ENCODE measurements at regions not wholly inside any gene's neighbourhood (a gene's known extent, or its start where the extent isn't known, plus 50 kb on each side); places are given as distances from the start of the nearest gene placed in this dataset.

- Histone ChIP-seq H3K9me3 (ENCODE audit: control insufficient read depth, low read depth, low read length) (no peaks in the 10 kb centered on the region), H3K9ac (ENCODE audit: extremely low read depth, insufficient read length, low read length) (no peak overlapping the region), H3K23ac (ENCODE audit: insufficient read length, low read depth, low read length) (no peak overlapping the region), H2AFZ (ENCODE audit: low read length) (no peak overlapping the region), H3K4ac (ENCODE audit: low read depth, low read length) (no peak overlapping the region), H3K4me2 (ENCODE audit: insufficient read depth, insufficient read length, low read length) (no peak overlapping the region), H2BK12ac (ENCODE audit: insufficient read length, low read depth, low read length) (no peak overlapping the region), H2AK5ac (ENCODE audit: insufficient read length, low read length) (no peak overlapping the region), H2BK20ac (ENCODE audit: low read depth, low read length, poor library complexity, severe bottlenecking) (no peak overlapping the region), H3K79me1 (ENCODE audit: insufficient read depth, low read depth, low read length, poor library complexity, severe bottlenecking) (no peaks in the 10 kb centered on the region), H3T11ph (ENCODE audit: low read length) (no peak overlapping the region), H3K4me1 (ENCODE audit: insufficient read depth, low read length) (peaks cover 4% of the 10 kb centered on the region), H4K91ac (ENCODE audit: insufficient read length, low read depth, low read length) (no peak overlapping the region), H4K5ac (ENCODE audit: insufficient read length, low read depth, low read length) (no peak overlapping the region), H2BK120ac (ENCODE audit: low read depth, low read length, poor library complexity, severe bottlenecking) (no peak overlapping the region), H2BK15ac (ENCODE audit: low read depth, low read length) (no peak overlapping the region), H3K18ac (ENCODE audit: insufficient read length, low read depth, low read length) (no peak overlapping the region), H3K27ac (ENCODE audit: insufficient read length, low read depth, low read length) (no peak overlapping the region), H3K23me2 (ENCODE audit: insufficient read length, low read depth, low read length, poor library complexity, severe bottlenecking) (no peaks in the 10 kb centered on the region), H3K79me2 (ENCODE audit: insufficient read depth, low read length) (no peaks in the 10 kb centered on the region), H3K56ac (ENCODE audit: insufficient read length, low read depth, low read length) (no peak overlapping the region), H3K27me3 (ENCODE audit: insufficient read depth, low read length) (no peaks in the 10 kb centered on the region), H4K8ac (replicated peaks; ENCODE audit: insufficient read length, low read depth, low read length) (no peak overlapping the region), H2BK5ac (ENCODE audit: insufficient read length, low read length) (no peak overlapping the region), H4K20me1 (ENCODE audit: control insufficient read depth, insufficient read depth, insufficient read length) (no peaks in the 10 kb centered on the region), H3K14ac (ENCODE audit: insufficient read depth, low read length) (no peak overlapping the region)
- WGBS (ENCODE audit: extremely low coverage, insufficient read length, low lambda C conversion rate) = no CpG with 5 or more reads among the region's 2 CpGs
- H3K4me3 Mint-ChIP-seq = no peak overlapping the region
- H3K4me1 Mint-ChIP-seq = peaks cover 12 to 24% of the 10 kb centered on the region in 2 experiments
- H3K27ac Mint-ChIP-seq = no peak overlapping the region
- no peaks in the 10 kb centered on the region for H3K36me3 Mint-ChIP-seq (ENCODE audit: insufficient read depth in 1 of 3, low read depth in 3 of 3)
- H3K27me3 Mint-ChIP-seq (ENCODE audit: low read depth) = no peaks in the 10 kb centered on the region
- no peak for DNase-seq
- TF ChIP-seq CTCF (conservative IDR thresholded peaks at IDR 0.05) = no peak
- H3K9me3 Mint-ChIP-seq = no peaks in the 10 kb centered on the region
Measured at GRCh38 chr14:53493320-53493719, 340.2 kb upstream of the DDHD1 start.
